ENCODE measurements at regions not wholly inside any gene's neighbourhood (a gene's known extent, or its start where the extent isn't known, plus 50 kb on each side); places are given as distances from the start of the nearest gene placed in this dataset.

- TF ChIP-seq POLR2A (IDR thresholded peaks at IDR 0.05) (no peak), CTCF (IDR thresholded peaks at IDR 0.05) (no peak)
These were observed 69.4 kb upstream of the NRSN1 start for GRCh38 chr6:24056567-24056966.
